ENCODE measurements at regions not wholly inside any gene's neighbourhood (a gene's known extent, or its start where the extent isn't known, plus 50 kb on each side); places are given as distances from the start of the nearest gene placed in this dataset.

DNA sequence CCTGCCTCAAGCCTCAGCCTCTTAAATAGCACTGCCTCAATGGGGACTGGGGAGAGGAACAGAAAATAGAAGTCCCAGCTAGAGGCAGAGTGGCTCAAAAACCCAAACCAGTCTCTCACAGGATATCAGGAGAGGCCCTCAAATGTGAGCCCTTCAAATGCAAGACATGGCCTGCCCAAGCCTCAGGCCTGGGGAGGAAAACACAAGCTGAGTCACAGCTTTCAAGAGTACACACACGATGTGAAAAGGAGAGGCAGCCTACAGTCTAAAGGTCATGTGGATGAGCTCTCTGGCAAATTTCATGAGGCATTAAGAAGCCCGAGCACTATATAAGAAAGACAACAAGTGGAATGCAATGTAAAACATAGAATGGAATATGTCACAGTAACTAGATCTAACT is 316.6 kb upstream of the MEX3C start:
- POLR2A ChIA-PET, result no interaction called here
- H3K36me3 ChIP-seq (ENCODE audit: control insufficient read depth, insufficient read depth, low read length), result no peaks in the 10 kb centered on the region
- TF ChIP-seq CTCF (IDR thresholded peaks at IDR 0.05; ENCODE audit: insufficient read depth, low read depth, low read length), result no peak
- no peaks in the 10 kb centered on the region for H3K27me3 ChIP-seq (ENCODE audit: control insufficient read depth, insufficient read depth, low read length)
- H3K4me3 ChIP-seq (ENCODE audit: low read depth, low read length), result no peak overlapping the region
- DNase-seq (ENCODE audit: low read depth), result no peak
- CTCF ChIA-PET, result interaction anchor here (0.5 kb wide), 1 partner anchor 1131 kb away, joined by 3 read pairs; no protein-coding TSS in a partner anchor

- Histone ChIP-seq H3K4me3 (ENCODE audit: low read depth, low read length) (no peak overlapping the region), H3K36me3 (ENCODE audit: control insufficient read depth, insufficient read depth, low read length) (no peaks in the 10 kb centered on the region), H3K27me3 (ENCODE audit: control insufficient read depth, insufficient read depth, low read length) (no peaks in the 10 kb centered on the region)
- ChIA-PET CTCF (no interaction called here), POLR2A (no interaction called here)
- TF ChIP-seq CTCF (IDR thresholded peaks at IDR 0.05; ENCODE audit: insufficient read depth, low read depth, low read length), result no peak
- DNase-seq (ENCODE audit: low read depth), result no peak
Measured at GRCh38 chr18:51516478-51517038, 319.1 kb upstream of the MEX3C start.

DNA sequence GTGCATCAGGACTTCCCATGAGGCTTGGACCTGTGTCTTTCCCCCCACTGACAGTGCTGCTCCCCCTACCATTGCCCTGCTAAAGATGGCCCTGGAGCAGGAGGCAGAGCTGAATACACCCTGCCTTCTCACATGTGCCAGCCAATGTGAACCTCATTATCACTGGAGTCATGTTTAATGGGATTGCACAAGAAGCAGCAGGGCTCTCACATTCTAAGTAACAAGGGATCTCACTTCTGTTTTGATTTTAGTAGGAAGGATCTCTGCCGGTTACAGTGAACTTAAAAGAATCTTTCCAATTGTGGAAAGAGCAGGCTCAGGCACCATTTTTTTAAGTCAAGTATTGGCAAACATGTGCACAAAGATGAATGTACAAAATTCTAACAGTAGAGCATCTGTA is 322.1 kb upstream of the MEX3C start:
- no peaks in the 10 kb centered on the region for H3K27me3 ChIP-seq (ENCODE audit: control insufficient read depth, insufficient read depth, low read length)
- ChIA-PET CTCF (no interaction called here), POLR2A (no interaction called here)
- DNase-seq (ENCODE audit: low read depth), result no peak
- H3K4me3 ChIP-seq (ENCODE audit: low read depth, low read length), result no peak overlapping the region
- no peaks in the 10 kb centered on the region for H3K36me3 ChIP-seq (ENCODE audit: control insufficient read depth, insufficient read depth, low read length)
- TF ChIP-seq CTCF (IDR thresholded peaks at IDR 0.05; ENCODE audit: insufficient read depth, low read depth, low read length), result no peak

DNA sequence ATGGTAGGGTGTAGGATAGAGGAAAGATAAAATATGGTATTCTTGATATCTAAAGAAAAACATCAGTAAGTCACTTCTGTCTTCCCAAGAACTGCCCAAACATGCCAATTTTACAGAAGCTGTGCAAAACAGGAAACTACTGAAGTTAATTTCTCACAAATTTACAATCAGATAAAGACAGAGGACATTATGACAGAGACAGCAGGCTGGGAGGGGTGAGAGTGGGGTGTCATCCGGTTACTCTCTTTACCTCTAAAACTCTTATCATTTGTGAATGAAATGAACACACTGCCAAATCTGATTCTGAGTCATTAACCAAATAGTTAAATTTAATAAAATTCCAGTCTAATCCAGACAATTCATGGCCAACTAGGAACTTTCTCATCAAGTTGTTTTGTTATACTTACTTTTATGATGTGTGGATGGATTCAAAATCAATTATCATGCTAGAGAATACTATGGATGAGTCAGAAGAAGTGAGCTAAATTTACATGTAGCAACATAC is 323.2 kb upstream of the MEX3C start:
- CTCF ChIA-PET, result no interaction called here
- TF ChIP-seq CTCF (IDR thresholded peaks at IDR 0.05; ENCODE audit: insufficient read depth, low read depth, low read length), result no peak
- Histone ChIP-seq H3K4me3 (ENCODE audit: low read depth, low read length) (no peak overlapping the region), H3K27me3 (ENCODE audit: control insufficient read depth, insufficient read depth, low read length) (no peaks in the 10 kb centered on the region), H3K36me3 (ENCODE audit: control insufficient read depth, insufficient read depth, low read length) (no peaks in the 10 kb centered on the region)
- DNase-seq (ENCODE audit: low read depth), result no peak
- POLR2A ChIA-PET, result no interaction called here

DNA sequence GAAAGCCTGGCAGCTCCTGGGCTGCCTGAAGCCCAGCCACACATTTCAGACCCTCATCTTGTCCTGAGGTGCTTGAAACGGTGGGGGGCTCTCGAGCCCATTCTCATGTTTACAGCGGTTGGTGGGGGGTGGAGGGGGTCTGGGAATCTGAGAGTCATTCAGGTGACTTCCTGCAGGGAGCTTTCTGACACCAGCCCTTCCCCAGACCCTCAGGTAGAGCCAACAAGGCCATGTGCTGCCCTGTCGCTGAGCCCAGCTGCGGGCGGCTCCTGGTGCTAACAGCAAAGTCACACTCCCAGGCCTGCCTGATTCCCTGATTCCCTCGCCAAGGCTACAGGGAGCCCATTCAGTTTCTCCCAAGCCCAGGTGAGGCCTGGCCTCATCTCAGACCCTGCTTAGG is 324.9 kb upstream of the MEX3C start:
- Histone ChIP-seq H3K36me3 (ENCODE audit: control insufficient read depth, insufficient read depth, low read length) (no peaks in the 10 kb centered on the region), H3K4me3 (ENCODE audit: low read depth, low read length) (no peak overlapping the region), H3K27me3 (ENCODE audit: control insufficient read depth, insufficient read depth, low read length) (no peaks in the 10 kb centered on the region)
- TF ChIP-seq CTCF (IDR thresholded peaks at IDR 0.05; ENCODE audit: insufficient read depth, low read depth, low read length), result no peak
- CTCF ChIA-PET, result no interaction called here
- DNase-seq (ENCODE audit: low read depth), result no peak
- POLR2A ChIA-PET, result no interaction called here
